NCI-H187 (cell line): ENCODE measurements at regions not wholly inside any gene's neighbourhood (a gene's known extent, or its start where the extent isn't known, plus 50 kb on each side); places are given as distances from the start of the nearest gene placed in this dataset.

Source experiments
- DNase-seq, 2 experiments: peaks; one replicate each; lab custom pipeline; 2025; lab: John Stamatoyannopoulos, UW

- no peak for DNase-seq
Observed at GRCh38 chr3:177300842-177301241, 103.6 kb upstream of the TBL1XR1 start.

GRCh38 chr3:177306252-177306651 is 109.0 kb upstream of the TBL1XR1 start:
- DNase-seq, result no peak

- DNase-seq, result no peak
Observed at GRCh38 chr3:177307391-177307790, 110.1 kb upstream of the TBL1XR1 start.

- no peak for DNase-seq
Observed at GRCh38 chr3:177307826-177308225, 110.5 kb upstream of the TBL1XR1 start.

GRCh38 chr3:177308286-177308685 is 111.0 kb upstream of the TBL1XR1 start:
- DNase-seq, result no peak

- DNase-seq, result no peak
Observed at GRCh38 chr3:177308911-177309310, 111.6 kb upstream of the TBL1XR1 start.

- no peak for DNase-seq
Observed at GRCh38 chr3:177312491-177312890, 115.2 kb upstream of the TBL1XR1 start.

- no peak for DNase-seq
Observed at GRCh38 chr3:177314897-177315296, 117.6 kb upstream of the TBL1XR1 start.

GRCh38 chr3:177317247-177317646 is 120.0 kb upstream of the TBL1XR1 start:
- DNase-seq, result no peak

- no peak for DNase-seq
Observed at GRCh38 chr3:177318559-177318958, 121.3 kb upstream of the TBL1XR1 start.

GRCh38 chr3:177320765-177321247 is 123.5 kb upstream of the TBL1XR1 start:
- no peak for DNase-seq

GRCh38 chr3:177321819-177322218 is 124.5 kb upstream of the TBL1XR1 start:
- DNase-seq, result no peak

- DNase-seq, result no peak
Observed at GRCh38 chr3:177322881-177323280, 125.6 kb upstream of the TBL1XR1 start.

- DNase-seq, result no peak
Observed at GRCh38 chr3:177329854-177330253, 132.6 kb upstream of the TBL1XR1 start.

GRCh38 chr3:177330779-177331178 is 133.5 kb upstream of the TBL1XR1 start:
- no peak for DNase-seq

- DNase-seq, result no peak
Observed at GRCh38 chr3:177331203-177331835, 134.0 kb upstream of the TBL1XR1 start.

- no peak for DNase-seq
Observed at GRCh38 chr3:177332955-177333354, 135.7 kb upstream of the TBL1XR1 start.

GRCh38 chr3:177333533-177334520 is 136.5 kb upstream of the TBL1XR1 start:
- DNase-seq, result no peak

GRCh38 chr3:177334803-177335202 is 137.5 kb upstream of the TBL1XR1 start:
- no peak for DNase-seq

GRCh38 chr3:177335728-177336127 is 138.4 kb upstream of the TBL1XR1 start:
- DNase-seq, result no peak

GRCh38 chr3:177336873-177337450 is 139.7 kb upstream of the TBL1XR1 start:
- DNase-seq, result no peak

- no peak for DNase-seq
Observed at GRCh38 chr3:177337541-177338331, 140.5 kb upstream of the TBL1XR1 start.
